CD4-positive, alpha-beta T cell (primary cell): ENCODE measurements at regions not wholly inside any gene's neighbourhood (a gene's known extent, or its start where the extent isn't known, plus 50 kb on each side); places are given as distances from the start of the nearest gene placed in this dataset.

Source experiments
- ATAC-seq: fragments of 200-7000 bp; cut with Tn5 transposase; one replicate; pipeline ENCODE4 v1.10.0; 2022; ENCODE audit warnings: mild to moderate bottlenecking; ENCODE audit not compliant: poor library complexity
- CTCF ChIA-PET: fragments of 350-600 bp; sonication (Branson Sonifier 250); formaldehyde crosslinking; loops from one replicate; lab custom pipeline; 2021; ENCODE audit warnings: antibody characterized with exemption, inconsistent platforms; lab: Charles Lee
- POLR2A ChIA-PET: fragments of 350-600 bp; sonication (Branson Sonifier 250); formaldehyde crosslinking; loops from one replicate; lab custom pipeline; 2021; ENCODE audit warnings: antibody characterized with exemption, inconsistent platforms; lab: Charles Lee
- DNase-seq, 14 experiments: peaks; one replicate each; pipeline ENCODE4 v3.0.0-alpha.2; 2013 to 2020; ENCODE audit warnings: mixed read lengths in 2 of 14
- H3K27ac ChIP-seq, 2 donors: one replicate each; pipeline versions ENCODE4 v1.5.1 to v1.7.0; 2013; ENCODE audit warnings: low read length in 2 of 2, low read depth in 1 of 2, mild to moderate bottlenecking in 1 of 2
- H3K27me3 ChIP-seq, 2 experiments: 1 replicate in 1 of 2; 2 replicates in 1 of 2; pipeline versions ENCODE4 v1.6.1 to v1.7.0; 2013; ENCODE audit warnings: low read length in 2 of 2, control low read depth in 1 of 2, mild to moderate bottlenecking in 1 of 2, moderate library complexity in 1 of 2; ENCODE audit not compliant: insufficient read depth in 2 of 2, control insufficient read depth in 1 of 2
- H3K36me3 ChIP-seq: one replicate; pipeline ENCODE4 v1.6.1; 2013; ENCODE audit warnings: low read length, control low read depth; ENCODE audit not compliant: insufficient read depth
- H3K4me1 ChIP-seq: one replicate; pipeline ENCODE4 v1.6.1; 2013; ENCODE audit warnings: low read length, control low read depth; ENCODE audit not compliant: insufficient read depth
- H3K4me3 ChIP-seq: one replicate; pipeline ENCODE4 v1.5.1; 2013; ENCODE audit warnings: mild to moderate bottlenecking, low read length, moderate library complexity
- H3K9me3 ChIP-seq, 2 experiments: 1 replicate in 1 of 2; 2 replicates in 1 of 2; pipeline versions ENCODE4 v1.6.1 to v1.7.0; 2013; ENCODE audit warnings: low read length in 2 of 2, mild to moderate bottlenecking in 2 of 2, control low read depth in 1 of 2, moderate library complexity in 1 of 2; ENCODE audit not compliant: control insufficient read depth in 1 of 2, insufficient read depth in 1 of 2
- H3K27ac Mint-ChIP-seq: one replicate; pipeline ENCODE4 v1.8.0; 2020; ENCODE audit warnings: mixed read lengths
- H3K27me3 Mint-ChIP-seq: one replicate; pipeline ENCODE4 v1.8.0; 2021; ENCODE audit warnings: mixed read lengths
- H3K36me3 Mint-ChIP-seq: one replicate; pipeline ENCODE4 v1.8.0; 2021; ENCODE audit warnings: low read depth, mixed read lengths
- H3K4me1 Mint-ChIP-seq: one replicate; pipeline ENCODE4 v1.8.0; 2021; ENCODE audit warnings: low read depth, mixed read lengths
- H3K4me3 Mint-ChIP-seq: one replicate; pipeline ENCODE4 v1.8.0; 2020; ENCODE audit warnings: mild to moderate bottlenecking, mixed read lengths
- H3K9me3 Mint-ChIP-seq: one replicate; pipeline ENCODE4 v1.8.0; 2020; ENCODE audit warnings: mixed read lengths
- CTCF ChIP-seq: fragments of 200-600 bp; IDR thresholded peaks from one replicate; pipeline ENCODE4 v1.8.0; 2022; ENCODE audit warnings: antibody characterized with exemption, mild to moderate bottlenecking
- intact Hi-C, 2 experiments: fragments of 100-400 bp; cut with DNase I in 1 of 2; cut with micrococcal nuclease in 1 of 2; formaldehyde crosslinking; loops; one replicate each; pipeline versions ENCODE4 v1.15.1 to v1.9.0; 2023 to 2025; cut with DNase I, micrococcal nuclease

- ChIA-PET CTCF (no interaction called here), POLR2A (no interaction called here)
- no peaks in the 10 kb centered on the region for H3K9me3 ChIP-seq
- Mint-ChIP-seq H3K4me3 (no peak overlapping the region), H3K27ac (no peak overlapping the region), H3K9me3 (peaks cover 2% of the 10 kb centered on the region), H3K27me3 (no peaks in the 10 kb centered on the region), H3K36me3 (no peaks in the 10 kb centered on the region), H3K4me1 (no peaks in the 10 kb centered on the region)
- intact Hi-C loops: no loop called here
- H3K27me3 ChIP-seq: no peaks in the 10 kb centered on the region
- no peaks in the 10 kb centered on the region for H3K36me3 ChIP-seq
- H3K4me3 ChIP-seq: no peak overlapping the region
- no peaks in the 10 kb centered on the region for H3K4me1 ChIP-seq
- no peak overlapping the region for H3K27ac ChIP-seq
- no peak for DNase-seq
- no peak for ATAC-seq
- no peak for TF ChIP-seq CTCF
Measured at GRCh38 chr4:164572877-164573279, 181.1 kb upstream of the SMIM31 start.

- DNase-seq (no peak), ATAC-seq (no peak)
- Histone ChIP-seq H3K9me3 (peaks cover 0 to 3% of the 10 kb centered on the region in 2 experiments), H3K36me3 (no peaks in the 10 kb centered on the region), H3K4me1 (no peaks in the 10 kb centered on the region), H3K27me3 (no peaks in the 10 kb centered on the region), H3K4me3 (no peak overlapping the region), H3K27ac (no peak overlapping the region)
- H3K27me3 Mint-ChIP-seq: no peaks in the 10 kb centered on the region
- no peak for TF ChIP-seq CTCF
- POLR2A ChIA-PET: interaction anchor here (0.7 kb wide), 1 partner anchor 1589 kb away, joined by 3 read pairs; no protein-coding TSS in a partner anchor
- H3K36me3 Mint-ChIP-seq: no peaks in the 10 kb centered on the region
- no peaks in the 10 kb centered on the region for H3K9me3 Mint-ChIP-seq
- no peaks in the 10 kb centered on the region for H3K4me1 Mint-ChIP-seq
- H3K4me3 Mint-ChIP-seq: no peak overlapping the region
- no peak overlapping the region for H3K27ac Mint-ChIP-seq
- CTCF ChIA-PET: no interaction called here
- intact Hi-C loops: no loop called here
Measured at GRCh38 chr4:164575861-164576260, 178.1 kb upstream of the SMIM31 start.

- Histone ChIP-seq H3K36me3 (no peaks in the 10 kb centered on the region), H3K27ac (no peak overlapping the region), H3K27me3 (no peaks in the 10 kb centered on the region), H3K4me1 (no peaks in the 10 kb centered on the region), H3K4me3 (no peak overlapping the region), H3K9me3 (peaks cover 0 to 3% of the 10 kb centered on the region in 2 experiments)
- no peak overlapping the region for H3K27ac Mint-ChIP-seq
- POLR2A ChIA-PET: no interaction called here
- DNase-seq (no peak), ATAC-seq (no peak)
- intact Hi-C loops: no loop called here
- H3K9me3 Mint-ChIP-seq: peaks cover 7% of the 10 kb centered on the region
- H3K36me3 Mint-ChIP-seq: no peaks in the 10 kb centered on the region
- TF ChIP-seq CTCF: no peak
- H3K4me3 Mint-ChIP-seq: no peak overlapping the region
- CTCF ChIA-PET: no interaction called here
- H3K4me1 Mint-ChIP-seq: no peaks in the 10 kb centered on the region
- H3K27me3 Mint-ChIP-seq: no peaks in the 10 kb centered on the region
Measured at GRCh38 chr4:164579270-164579942, 174.5 kb upstream of the SMIM31 start.
